H1 (cell line): ENCODE measurements at regions not wholly inside any gene's neighbourhood (a gene's known extent, or its start where the extent isn't known, plus 50 kb on each side); places are given as distances from the start of the nearest gene placed in this dataset.

Experiments used
- CTCF ChIA-PET: fragments of 300-600 bp; sonication (Branson Sonifier 250); formaldehyde crosslinking; loops from one replicate; lab custom pipeline; 2021; ENCODE audit not compliant: partially characterized antibody; lab: Charles Lee
- POLR2A ChIA-PET: fragments of 300-600 bp; sonication (Branson Sonifier 250); formaldehyde crosslinking; loops from one replicate; lab custom pipeline; 2021; ENCODE audit warnings: inconsistent platforms; ENCODE audit not compliant: partially characterized antibody; lab: Charles Lee
- DNase-seq, 2 experiments: peaks; one replicate each; pipeline versions ENCODE4 v3.0.0 to v3.0.0-alpha.2; 2010 to 2022; ENCODE audit warnings: low spot score in 2 of 2, low read depth in 1 of 2, mixed read lengths in 1 of 2
- FAIRE-seq: peaks from 2 replicates; lab custom pipeline; 2011; peaks lifted over from hg19 to GRCh38; lab: Jason Lieb, UNC
- H2AFZ ChIP-seq: 2 replicates; pipeline ENCODE4 v1.8.1; 2012; ENCODE audit warnings: low read length, inconsistent platforms
- H2AK5ac ChIP-seq: 2 replicates; pipeline ENCODE4 v1.6.1; 2013; ENCODE audit warnings: low read depth, low read length
- H2BK120ac ChIP-seq: replicated peaks from 2 replicates; pipeline ENCODE3; 2013; ENCODE audit warnings: low read depth, low read length, inconsistent platforms
- H2BK12ac ChIP-seq: 2 replicates; pipeline ENCODE4 v1.6.1; 2013; ENCODE audit warnings: low read depth, low read length
- H2BK15ac ChIP-seq: 2 replicates; pipeline ENCODE4 v1.6.1; 2013; ENCODE audit warnings: low read length
- H2BK20ac ChIP-seq: 2 replicates; pipeline ENCODE4 v1.6.1; 2013; ENCODE audit warnings: low read length
- H2BK5ac ChIP-seq: 2 replicates; pipeline ENCODE4 v1.6.1; 2013; ENCODE audit warnings: low read depth, low read length
- H3K14ac ChIP-seq: 2 replicates; pipeline ENCODE4 v1.6.1; 2013; ENCODE audit warnings: inconsistent platforms; ENCODE audit not compliant: insufficient read length
- H3K18ac ChIP-seq: 2 replicates; pipeline ENCODE4 v1.6.1; 2013; ENCODE audit warnings: low read length; ENCODE audit errors: extremely low read depth
- H3K23ac ChIP-seq: 2 replicates; pipeline ENCODE4 v1.6.1; 2013; ENCODE audit warnings: inconsistent platforms; ENCODE audit not compliant: insufficient read length
- H3K23me2 ChIP-seq: 2 replicates; pipeline ENCODE4 v1.6.1; 2013; ENCODE audit warnings: low read depth, low read length
- H3K27ac ChIP-seq: 2 replicates; pipeline ENCODE4 v1.6.1; 2011; ENCODE audit warnings: low read depth, low read length, inconsistent platforms
- H3K27me3 ChIP-seq, 4 experiments: replicated peaks in 1 of 4; 1 replicate in 1 of 4; 2 replicates in 3 of 4; pipeline versions ENCODE4 v1.6.1 to v1.8.1; 2011 to 2013; ENCODE audit warnings: low read length in 3 of 4, mild to moderate bottlenecking in 3 of 4, inconsistent platforms in 2 of 4, mixed read lengths in 2 of 4, moderate library complexity in 1 of 4; ENCODE audit not compliant: control insufficient read depth in 3 of 4, insufficient read depth in 3 of 4; ENCODE audit errors: extremely low read depth in 1 of 4
- H3K36me3 ChIP-seq, 4 experiments: 2 replicates each; pipeline versions ENCODE4 v1.6.1 to v1.8.1; 2011 to 2013; ENCODE audit warnings: mild to moderate bottlenecking in 4 of 4, low read length in 3 of 4, moderate library complexity in 2 of 4, control low read depth in 1 of 4, inconsistent platforms in 1 of 4; ENCODE audit not compliant: insufficient read depth in 4 of 4, control insufficient read depth in 2 of 4
- H3K4ac ChIP-seq: replicated peaks from 2 replicates; pipeline ENCODE3; 2013; ENCODE audit warnings: low read length, low read depth, mixed read lengths, inconsistent platforms; ENCODE audit not compliant: insufficient read length
- H3K4me1 ChIP-seq, 4 experiments: replicated peaks in 1 of 4; 1 replicate in 1 of 4; 2 replicates in 3 of 4; pipeline versions ENCODE4 v1.6.1 to v1.8.1; 2011 to 2013; ENCODE audit warnings: low read length in 3 of 4, inconsistent platforms in 2 of 4, mixed read lengths in 1 of 4; ENCODE audit not compliant: insufficient read depth in 4 of 4, control insufficient read depth in 3 of 4
- H3K4me2 ChIP-seq, 2 experiments: 2 replicates each; pipeline versions ENCODE4 v1.6.1 to v1.8.1; 2011 to 2013; ENCODE audit warnings: low read depth in 2 of 2, low read length in 2 of 2, control low read depth in 1 of 2, inconsistent platforms in 1 of 2, mild to moderate bottlenecking in 1 of 2; ENCODE audit not compliant: insufficient read depth in 1 of 2
- H3K4me3 ChIP-seq, 4 experiments: fragments of 200-600, 300-600 bp in 1 of 4; sonication (generic), shearing (Covaris generic), sonication (Bioruptor Twin) in 1 of 4; 2 replicates each; pipeline versions ENCODE4 v1.5.1 to v1.8.1; 2011 to 2016; ENCODE audit warnings: low read length in 4 of 4, low read depth in 3 of 4, control low read depth in 2 of 4, inconsistent platforms in 2 of 4, mild to moderate bottlenecking in 2 of 4, mixed read lengths in 1 of 4, moderate library complexity in 1 of 4; ENCODE audit not compliant: insufficient read depth in 2 of 4; ENCODE audit errors: extremely low read depth in 1 of 4
- H3K56ac ChIP-seq: replicated peaks from 2 replicates; pipeline ENCODE3; 2013; ENCODE audit warnings: low read depth, mild to moderate bottlenecking, mixed read lengths, low read length, inconsistent platforms; ENCODE audit not compliant: insufficient read length
- H3K79me1 ChIP-seq: 2 replicates; pipeline ENCODE4 v1.6.1; 2013; ENCODE audit warnings: low read depth, low read length, control low read depth
- H3K79me2 ChIP-seq, 2 experiments: 2 replicates each; pipeline versions ENCODE4 v1.6.1 to v1.8.1; 2012 to 2013; ENCODE audit warnings: low read length in 2 of 2, mild to moderate bottlenecking in 2 of 2, inconsistent platforms in 1 of 2; ENCODE audit not compliant: insufficient read depth in 2 of 2, control insufficient read depth in 1 of 2
- H3K9ac ChIP-seq, 4 experiments: replicated peaks in 1 of 4; 1 replicate in 1 of 4; 2 replicates in 3 of 4; pipeline versions ENCODE4 v1.6.1 to v1.8.1; 2011 to 2013; ENCODE audit warnings: low read depth in 3 of 4, low read length in 3 of 4, control low read depth in 2 of 4, mild to moderate bottlenecking in 2 of 4, moderate library complexity in 2 of 4, inconsistent platforms in 1 of 4; ENCODE audit errors: extremely low read depth in 1 of 4
- H3K9me3 ChIP-seq, 2 experiments: 2 replicates each; pipeline versions ENCODE4 v1.6.1 to v1.8.1; 2012 to 2013; ENCODE audit warnings: mild to moderate bottlenecking in 2 of 2, moderate library complexity in 2 of 2, control low read depth in 1 of 2, inconsistent platforms in 1 of 2, low read depth in 1 of 2, low read length in 1 of 2, mixed read lengths in 1 of 2; ENCODE audit not compliant: insufficient read depth in 2 of 2
- H4K20me1 ChIP-seq, 2 experiments: replicated peaks in 1 of 2; 2 replicates each; pipeline versions ENCODE3 to v1.8.1; 2011 to 2013; ENCODE audit warnings: inconsistent platforms in 2 of 2, low read length in 2 of 2, mild to moderate bottlenecking in 1 of 2; ENCODE audit not compliant: insufficient read depth in 2 of 2, control insufficient read depth in 1 of 2
- H4K5ac ChIP-seq: 2 replicates; pipeline ENCODE4 v1.6.1; 2013; ENCODE audit warnings: low read length, low read depth, mixed read lengths, inconsistent platforms; ENCODE audit not compliant: insufficient read length
- H4K8ac ChIP-seq: 2 replicates; pipeline ENCODE4 v1.8.0; 2013; ENCODE audit warnings: mild to moderate bottlenecking, moderate library complexity, low read length, inconsistent platforms; ENCODE audit not compliant: insufficient read depth; ENCODE audit errors: extremely low read depth
- H4K91ac ChIP-seq: replicated peaks from 2 replicates; pipeline ENCODE3; 2013; ENCODE audit warnings: low read length, mixed read lengths, inconsistent platforms; ENCODE audit not compliant: insufficient read length
- BCL11A ChIP-seq, 2 experiments: IDR thresholded peaks; one replicate each; pipeline ENCODE4 v1.6.1; 2011; ENCODE audit warnings: low read depth in 2 of 2, low read length in 2 of 2, mild to moderate bottlenecking in 2 of 2
- CHD1 ChIP-seq: IDR thresholded peaks from 2 replicates; pipeline ENCODE4 v1.6.1; 2012; ENCODE audit warnings: low read depth, low read length, improper control_type of control experiment
- EGR1 ChIP-seq: IDR thresholded peaks from 2 replicates; pipeline ENCODE4 v1.6.1; 2011; ENCODE audit warnings: low read depth, low read length, borderline replicate concordance
- EZH2 ChIP-seq: fragments of 200-600 bp; sonication (generic); IDR thresholded peaks from 2 replicates; pipeline ENCODE4 v1.7.1; 2012; ENCODE audit warnings: low read depth, mild to moderate bottlenecking, moderate library complexity, low read length, inconsistent platforms; ENCODE audit not compliant: severe bottlenecking
- NANOG ChIP-seq: IDR thresholded peaks from 2 replicates; pipeline ENCODE4 v1.6.1; 2011; ENCODE audit warnings: low read length, low read depth, mild to moderate bottlenecking, inconsistent platforms; ENCODE audit not compliant: insufficient read depth, poor library complexity, severe bottlenecking
- PHF8 ChIP-seq: fragments of 200-600 bp; sonication (generic); conservative IDR thresholded peaks from 2 replicates; pipeline ENCODE4 v1.7.1; 2012; ENCODE audit warnings: low read depth, mild to moderate bottlenecking, inconsistent platforms, low read length, moderate library complexity
- SIRT6 ChIP-seq: IDR thresholded peaks from one replicate; pipeline ENCODE4 v1.7.1; 2012; ENCODE audit warnings: low read length, inconsistent platforms
- SIX5 ChIP-seq: IDR thresholded peaks from 2 replicates; pipeline ENCODE4 v1.6.1; 2011; ENCODE audit warnings: mild to moderate bottlenecking, low read depth, low read length
- SP2 ChIP-seq: IDR thresholded peaks from 2 replicates; pipeline ENCODE4 v1.6.1; 2012; ENCODE audit warnings: mild to moderate bottlenecking, low read length, inconsistent platforms
- WGBS, 2 experiments: shearing (Covaris generic) in 1 of 2; methylation state at CpG; one replicate each; pipeline versions ENCODE4 v1.1.6 to v1.1.7; 2013 to 2015; ENCODE audit warnings: low lambda C conversion rate in 2 of 2, mixed read lengths in 2 of 2, inconsistent platforms in 1 of 2, low coverage in 1 of 2, missing lambda C conversion rate in 1 of 2; ENCODE audit not compliant: insufficient replicate concordance in 2 of 2, insufficient coverage in 1 of 2, insufficient read length in 1 of 2; ENCODE audit errors: extremely low coverage in 1 of 2, missing lambda C conversion rate in 1 of 2; 5-methylcytosine and 5-hydroxymethylcytosine counted together

GRCh38 chr16:22646948-22647556, 136.4 kb downstream of the NPIPB5 start:
- Histone ChIP-seq H3K4me2 (no peak overlapping the region), H2BK12ac (no peak overlapping the region), H2BK120ac (no peak overlapping the region), H3K4me3 (no peak overlapping the region), H3K14ac (no peak overlapping the region), H3K9me3 (no peaks in the 10 kb centered on the region), H2BK5ac (no peak overlapping the region), H3K23ac (no peak overlapping the region), H4K20me1 (no peaks in the 10 kb centered on the region), H3K27me3 (no peaks in the 10 kb centered on the region), H3K9ac (no peak overlapping the region), H3K36me3 (no peaks in the 10 kb centered on the region), H3K79me2 (no peaks in the 10 kb centered on the region), H3K79me1 (no peaks in the 10 kb centered on the region), H4K91ac (no peak overlapping the region), H2BK15ac (no peak overlapping the region), H2AFZ (peak overlapping the region; percentile 8; the same call in 1 of the 2 replicates), H3K56ac (no peak overlapping the region), H3K4ac (no peak overlapping the region), H2BK20ac (no peak overlapping the region), H3K18ac (no peak overlapping the region), H4K8ac (no peak overlapping the region), H3K4me1 (no peaks in the 10 kb centered on the region), H2AK5ac (no peak overlapping the region), H3K23me2 (no peaks in the 10 kb centered on the region), H3K27ac (no peak overlapping the region), H4K5ac (no peak overlapping the region)
- DNase-seq (no peak), FAIRE-seq (no peak)
- TF ChIP-seq BCL11A (IDR thresholded peaks at IDR 0.05; ENCODE audit: low read depth in 2 of 2, low read length in 2 of 2) (no peak), EZH2 (no peak), SIRT6 (no peak), CHD1 (no peak), NANOG (no peak), SIX5 (no peak), SP2 (no peak), PHF8 (no peak), EGR1 (no peak)
- ChIA-PET POLR2A (no interaction called here), CTCF (no interaction called here)
- 89% methylated on average over 7 of the region's 7 CpGs; no CpG with 5 or more reads in 1 of the 2 experiments for WGBS, 2 experiments
